Panc1 (cell line): ENCODE measurements at regions not wholly inside any gene's neighbourhood (a gene's known extent, or its start where the extent isn't known, plus 50 kb on each side); places are given as distances from the start of the nearest gene placed in this dataset.

Source experiments
- ATAC-seq: fragments of 200-7000 bp; cut with Tn5 transposase; 2 replicates; pipeline ENCODE4 v1.9.1; 2020; ENCODE audit warnings: mild to moderate bottlenecking, moderate library complexity
- BruUV-seq: library from RNA; stranded (reverse); fragments of 400-500 nt; replicated peaks from 2 replicates; lab custom pipeline; 2021; lab: Mats Ljungman, UMichigan
- CTCF ChIA-PET: fragments of 300-600 bp; sonication (Branson Sonifier 250); formaldehyde crosslinking; loops from one replicate; lab custom pipeline; 2022; ENCODE audit warnings: antibody characterized with exemption; lab: Charles Lee
- POLR2A ChIA-PET: fragments of 300-600 bp; sonication (Branson Sonifier 250); formaldehyde crosslinking; loops from one replicate; lab custom pipeline; 2022; ENCODE audit warnings: antibody characterized with exemption; lab: Charles Lee
- DNase-seq: peaks from one replicate; pipeline ENCODE4 v3.0.0-alpha.2; 2010; ENCODE audit warnings: low read depth, low spot score
- H3K27ac ChIP-seq: 2 replicates; pipeline ENCODE4 v1.5.1; 2011; ENCODE audit warnings: mild to moderate bottlenecking, low read length, inconsistent platforms
- H3K27me3 ChIP-seq: fragments of 200-500 bp; sonication (Bioruptor generic); 2 replicates; pipeline ENCODE4 v1.6.0; 2014; ENCODE audit warnings: low read length, inconsistent platforms; ENCODE audit not compliant: control insufficient read depth, insufficient read depth
- H3K36me3 ChIP-seq: fragments of 200-500 bp; sonication (Bioruptor generic); 2 replicates; pipeline ENCODE4 v1.5.1; 2014; ENCODE audit warnings: inconsistent platforms, mild to moderate bottlenecking, low read length, moderate library complexity; ENCODE audit not compliant: control insufficient read depth, insufficient read depth
- H3K4me1 ChIP-seq: 2 replicates; pipeline ENCODE4 v1.5.1; 2011; ENCODE audit warnings: inconsistent platforms, mild to moderate bottlenecking, low read length, moderate library complexity; ENCODE audit not compliant: control insufficient read depth, insufficient read depth
- H3K4me3 ChIP-seq, 2 experiments: 2 replicates each; pipeline ENCODE4 v1.5.1; 2011 to 2012; ENCODE audit warnings: low read depth in 2 of 2, low read length in 2 of 2, mild to moderate bottlenecking in 2 of 2, inconsistent platforms in 1 of 2, moderate library complexity in 1 of 2
- H3K9me3 ChIP-seq: fragments of 200-500 bp; sonication (Bioruptor generic); 2 replicates; pipeline ENCODE4 v1.5.1; 2014; ENCODE audit warnings: low read depth, mild to moderate bottlenecking, inconsistent platforms, low read length, moderate library complexity; ENCODE audit not compliant: control insufficient read depth, insufficient read depth
- POLR2AphosphoS5 ChIP-seq: IDR thresholded peaks from 2 replicates; pipeline ENCODE4 v1.6.1; 2012; ENCODE audit warnings: mild to moderate bottlenecking, low read depth, low read length, moderate library complexity
- SIN3A ChIP-seq: IDR thresholded peaks from 2 replicates; pipeline ENCODE4 v1.6.1; 2012; ENCODE audit warnings: low read depth, mild to moderate bottlenecking, low read length, moderate library complexity, borderline replicate concordance; ENCODE audit not compliant: insufficient read depth
- TCF7L2 ChIP-seq: IDR thresholded peaks from 2 replicates; pipeline ENCODE4 v1.6.1; 2011; ENCODE audit warnings: mild to moderate bottlenecking, low read depth, low read length, inconsistent platforms
- in situ Hi-C: cut with HindIII; loops from 2 replicates; pipeline ENCODE4 v1.10.0; 2016; ENCODE audit warnings: low sequenced_read_pairs, low pct_unique_long_range_greater_than_20kb
- intact Hi-C: fragments of 100-400 bp; cut with micrococcal nuclease; formaldehyde crosslinking; loops from one replicate; pipeline ENCODE4 v1.10.0; 2022; ENCODE audit not compliant: unreplicated experiment
- TF ChIP-seq, protein P1 (sequence below): fragments of 450-650 bp; IDR thresholded peaks from 2 replicates; pipeline ENCODE4 v1.5.1; 2017; ENCODE audit warnings: mild to moderate bottlenecking
- TF ChIP-seq, protein P2 (sequence below), 2 experiments: IDR thresholded peaks; 2 replicates each; pipeline ENCODE4 v1.6.1; 2011 to 2012; ENCODE audit warnings: low read depth in 2 of 2, control low read depth in 1 of 2, low read length in 1 of 2, mild to moderate bottlenecking in 1 of 2, moderate library complexity in 1 of 2; ENCODE audit not compliant: insufficient read depth in 1 of 2

DNA sequence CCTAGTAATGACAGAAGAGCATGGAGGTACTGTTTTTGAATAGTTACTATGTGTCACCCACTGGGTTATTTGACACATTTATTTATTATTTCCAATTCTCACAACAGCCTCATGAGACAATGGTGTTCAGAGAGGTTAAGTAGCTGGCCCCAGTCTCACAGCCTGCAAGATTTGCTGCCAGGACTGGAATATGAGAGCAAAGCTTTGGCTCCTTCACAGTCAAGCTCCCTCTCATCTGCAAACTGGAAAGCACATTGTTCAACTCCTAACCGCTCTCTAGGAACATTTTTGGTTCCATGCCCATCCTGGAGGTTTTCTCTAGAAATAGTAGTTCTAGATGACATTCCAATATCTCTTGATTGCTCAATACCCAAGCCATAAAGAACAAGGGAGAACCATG is 75.5 kb upstream of the CXCL12 start:
- in situ Hi-C loops, result no loop called here
- DNase-seq, result no peak
- Histone ChIP-seq H3K27me3 (no peaks in the 10 kb centered on the region; the same call in 1 of the 2 replicates), H3K9me3 (no peaks in the 10 kb centered on the region), H3K36me3 (no peaks in the 10 kb centered on the region), H3K4me3 (no peak overlapping the region), H3K4me1 (no peaks in the 10 kb centered on the region), H3K27ac (no peak overlapping the region)
- ATAC-seq, result no peak
- POLR2A ChIA-PET, result no interaction called here
- TF ChIP-seq TCF7L2 (no peak), SIN3A (no peak), POLR2AphosphoS5 (no peak)
- TF ChIP-seq, protein P1, sequence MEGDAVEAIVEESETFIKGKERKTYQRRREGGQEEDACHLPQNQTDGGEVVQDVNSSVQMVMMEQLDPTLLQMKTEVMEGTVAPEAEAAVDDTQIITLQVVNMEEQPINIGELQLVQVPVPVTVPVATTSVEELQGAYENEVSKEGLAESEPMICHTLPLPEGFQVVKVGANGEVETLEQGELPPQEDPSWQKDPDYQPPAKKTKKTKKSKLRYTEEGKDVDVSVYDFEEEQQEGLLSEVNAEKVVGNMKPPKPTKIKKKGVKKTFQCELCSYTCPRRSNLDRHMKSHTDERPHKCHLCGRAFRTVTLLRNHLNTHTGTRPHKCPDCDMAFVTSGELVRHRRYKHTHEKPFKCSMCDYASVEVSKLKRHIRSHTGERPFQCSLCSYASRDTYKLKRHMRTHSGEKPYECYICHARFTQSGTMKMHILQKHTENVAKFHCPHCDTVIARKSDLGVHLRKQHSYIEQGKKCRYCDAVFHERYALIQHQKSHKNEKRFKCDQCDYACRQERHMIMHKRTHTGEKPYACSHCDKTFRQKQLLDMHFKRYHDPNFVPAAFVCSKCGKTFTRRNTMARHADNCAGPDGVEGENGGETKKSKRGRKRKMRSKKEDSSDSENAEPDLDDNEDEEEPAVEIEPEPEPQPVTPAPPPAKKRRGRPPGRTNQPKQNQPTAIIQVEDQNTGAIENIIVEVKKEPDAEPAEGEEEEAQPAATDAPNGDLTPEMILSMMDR, result no peak
- TF ChIP-seq, protein P2, sequence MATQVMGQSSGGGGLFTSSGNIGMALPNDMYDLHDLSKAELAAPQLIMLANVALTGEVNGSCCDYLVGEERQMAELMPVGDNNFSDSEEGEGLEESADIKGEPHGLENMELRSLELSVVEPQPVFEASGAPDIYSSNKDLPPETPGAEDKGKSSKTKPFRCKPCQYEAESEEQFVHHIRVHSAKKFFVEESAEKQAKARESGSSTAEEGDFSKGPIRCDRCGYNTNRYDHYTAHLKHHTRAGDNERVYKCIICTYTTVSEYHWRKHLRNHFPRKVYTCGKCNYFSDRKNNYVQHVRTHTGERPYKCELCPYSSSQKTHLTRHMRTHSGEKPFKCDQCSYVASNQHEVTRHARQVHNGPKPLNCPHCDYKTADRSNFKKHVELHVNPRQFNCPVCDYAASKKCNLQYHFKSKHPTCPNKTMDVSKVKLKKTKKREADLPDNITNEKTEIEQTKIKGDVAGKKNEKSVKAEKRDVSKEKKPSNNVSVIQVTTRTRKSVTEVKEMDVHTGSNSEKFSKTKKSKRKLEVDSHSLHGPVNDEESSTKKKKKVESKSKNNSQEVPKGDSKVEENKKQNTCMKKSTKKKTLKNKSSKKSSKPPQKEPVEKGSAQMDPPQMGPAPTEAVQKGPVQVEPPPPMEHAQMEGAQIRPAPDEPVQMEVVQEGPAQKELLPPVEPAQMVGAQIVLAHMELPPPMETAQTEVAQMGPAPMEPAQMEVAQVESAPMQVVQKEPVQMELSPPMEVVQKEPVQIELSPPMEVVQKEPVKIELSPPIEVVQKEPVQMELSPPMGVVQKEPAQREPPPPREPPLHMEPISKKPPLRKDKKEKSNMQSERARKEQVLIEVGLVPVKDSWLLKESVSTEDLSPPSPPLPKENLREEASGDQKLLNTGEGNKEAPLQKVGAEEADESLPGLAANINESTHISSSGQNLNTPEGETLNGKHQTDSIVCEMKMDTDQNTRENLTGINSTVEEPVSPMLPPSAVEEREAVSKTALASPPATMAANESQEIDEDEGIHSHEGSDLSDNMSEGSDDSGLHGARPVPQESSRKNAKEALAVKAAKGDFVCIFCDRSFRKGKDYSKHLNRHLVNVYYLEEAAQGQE (IDR thresholded peaks at IDR 0.05; ENCODE audit: insufficient read depth in 1 of 2, low read depth in 2 of 2, low read length in 1 of 2), result no peak
- no TSS peak for BruUV-seq
- CTCF ChIA-PET, result no interaction called here
- intact Hi-C loops, result no loop called here

DNA sequence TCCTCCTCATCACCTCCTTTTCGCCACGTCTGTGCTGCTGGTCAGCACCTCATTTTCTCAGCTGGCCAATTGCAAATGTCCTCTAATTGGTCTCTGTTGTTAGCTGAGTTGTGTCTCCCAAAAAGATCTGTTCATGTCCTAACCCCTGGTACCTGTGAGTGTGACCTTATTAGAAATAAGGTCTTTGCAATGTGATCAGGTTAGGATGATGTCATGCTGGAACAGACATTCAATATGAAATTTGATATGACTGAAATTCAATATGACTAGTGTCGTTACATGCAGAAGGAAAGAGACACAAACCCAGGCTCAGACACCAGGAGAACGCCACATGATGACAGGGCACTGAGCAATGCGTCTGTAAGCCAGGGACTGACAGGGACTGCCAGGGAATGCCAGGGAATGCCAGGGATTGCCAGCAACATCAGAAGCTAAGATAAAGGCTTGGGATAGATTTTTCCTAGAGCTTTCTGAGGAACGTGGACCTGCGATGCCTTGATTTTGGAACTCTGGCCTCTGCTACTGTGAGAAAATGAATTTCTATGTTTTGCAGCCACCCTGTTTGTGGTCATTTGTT is 77.5 kb upstream of the CXCL12 start:
- POLR2A ChIA-PET, result no interaction called here
- Histone ChIP-seq H3K9me3 (no peaks in the 10 kb centered on the region), H3K4me1 (no peaks in the 10 kb centered on the region), H3K4me3 (no peak overlapping the region), H3K27me3 (no peaks in the 10 kb centered on the region; the same call in 1 of the 2 replicates), H3K27ac (no peak overlapping the region), H3K36me3 (no peaks in the 10 kb centered on the region)
- intact Hi-C loops, result no loop called here
- TF ChIP-seq POLR2AphosphoS5 (no peak), SIN3A (no peak), TCF7L2 (no peak)
- TF ChIP-seq, protein P1, result no peak
- TF ChIP-seq, protein P2 (IDR thresholded peaks at IDR 0.05; ENCODE audit: insufficient read depth in 1 of 2, low read depth in 2 of 2, low read length in 1 of 2), result no peak
- no TSS peak for BruUV-seq
- in situ Hi-C loops, result no loop called here
- ATAC-seq (no peak), DNase-seq (no peak)
- CTCF ChIA-PET, result no interaction called here
